T-helper 2 cell treated with Interferon-gamma antibody and Interleukin-4, amounts not matched to agents 5 μg/mL and 100 μg/mL, for 36 hours (primary cell): ENCODE measurements at regions not wholly inside any gene's neighbourhood (a gene's known extent, or its start where the extent isn't known, plus 50 kb on each side); places are given as distances from the start of the nearest gene placed in this dataset.

Experiments
- DNase-seq: peaks from one replicate; pipeline ENCODE4 v3.0.0; 2021; ENCODE audit warnings: low spot score
- H3K27ac Mint-ChIP-seq: one replicate; pipeline ENCODE4 v1.8.0; 2021; ENCODE audit warnings: mild to moderate bottlenecking, mixed read lengths
- H3K27me3 Mint-ChIP-seq: one replicate; pipeline ENCODE4 v1.8.0; 2021; ENCODE audit warnings: low read depth, mixed read lengths
- H3K36me3 Mint-ChIP-seq: one replicate; pipeline ENCODE4 v1.8.0; 2021; ENCODE audit warnings: low read depth, mixed read lengths
- H3K4me1 Mint-ChIP-seq: one replicate; pipeline ENCODE4 v1.8.0; 2021; ENCODE audit warnings: low read depth, mixed read lengths
- H3K4me3 Mint-ChIP-seq: one replicate; pipeline ENCODE4 v1.8.0; 2022; ENCODE audit warnings: mild to moderate bottlenecking, moderate library complexity, mixed read lengths
- H3K9me3 Mint-ChIP-seq: one replicate; pipeline ENCODE4 v1.8.0; 2021; ENCODE audit warnings: mixed read lengths

DNA sequence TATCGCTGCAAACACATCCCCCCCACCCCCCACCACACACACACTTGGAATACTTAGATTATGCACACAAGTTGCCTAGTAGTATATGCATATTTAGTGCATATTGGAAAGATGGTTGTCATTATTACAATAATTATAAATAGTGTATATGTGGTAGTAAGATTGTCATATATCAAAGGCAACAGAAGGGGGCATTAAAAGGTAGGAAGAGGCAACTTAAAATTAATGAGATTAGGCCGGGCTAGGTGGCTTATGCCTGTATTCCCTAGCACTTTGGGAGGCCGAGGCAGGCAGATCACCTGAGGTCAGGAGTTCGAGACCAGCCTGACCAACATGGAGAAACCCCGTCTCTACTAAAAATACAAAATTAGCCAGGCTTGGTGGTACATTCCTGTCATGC lies 52.1 kb downstream of the GSC start:
- Mint-ChIP-seq H3K4me1 (peaks cover 2% of the 10 kb centered on the region), H3K9me3 (no peaks in the 10 kb centered on the region)

DNA sequence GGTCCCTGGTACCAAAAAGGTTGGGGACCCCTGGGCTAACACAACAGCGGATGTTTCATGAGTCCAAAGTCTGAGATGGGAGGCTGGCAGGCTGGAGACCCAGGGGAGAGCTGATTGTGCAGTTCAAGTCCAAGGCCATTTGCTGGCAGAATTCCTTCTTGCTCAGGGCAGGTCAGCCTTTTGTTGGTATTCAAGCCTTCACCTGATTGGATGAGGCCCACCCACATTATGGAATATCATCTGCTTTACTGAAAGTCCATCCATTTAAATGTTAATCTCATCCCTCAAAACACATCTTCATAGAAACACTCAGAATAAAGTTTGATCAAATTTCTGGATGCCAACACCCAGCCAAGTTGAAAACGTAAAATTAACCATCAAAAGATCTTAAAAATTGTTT lies 52.9 kb downstream of the GSC start:
- Mint-ChIP-seq H3K4me3 (no peak overlapping the region), H3K9me3 (no peaks in the 10 kb centered on the region), H3K27ac (no peak overlapping the region), H3K36me3 (no peaks in the 10 kb centered on the region), H3K4me1 (no peaks in the 10 kb centered on the region), H3K27me3 (peaks cover 3% of the 10 kb centered on the region)
- no peak for DNase-seq

More for the DNA sequence above, 52.1 kb downstream of the GSC start:
- DNase-seq: no peak
- Mint-ChIP-seq H3K27ac (no peak overlapping the region), H3K27me3 (peaks cover 2% of the 10 kb centered on the region), H3K36me3 (no peaks in the 10 kb centered on the region), H3K4me3 (no peak overlapping the region)

DNA sequence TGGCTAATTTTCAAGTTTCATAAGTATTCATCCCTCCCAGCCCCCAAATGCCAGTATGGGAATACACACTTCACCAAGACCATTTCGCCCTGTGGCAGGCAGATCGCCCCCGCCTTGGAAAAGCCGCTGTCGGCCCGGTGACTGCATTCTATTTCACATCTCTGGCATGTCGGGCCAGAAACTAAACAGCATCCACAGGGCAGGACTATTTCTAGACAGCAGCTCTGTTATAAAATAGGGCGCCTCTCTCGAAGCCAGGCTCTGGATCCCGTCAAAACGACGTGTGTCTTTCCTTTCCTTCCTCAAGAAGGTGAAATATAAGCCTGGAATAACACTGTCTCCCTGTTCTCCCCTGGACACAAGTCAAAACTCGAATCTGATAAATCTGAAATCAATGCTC lies 56.8 kb downstream of the GSC start:
- DNase-seq: no peak
- H3K36me3 Mint-ChIP-seq: no peaks in the 10 kb centered on the region
- no peak overlapping the region for H3K4me3 Mint-ChIP-seq
- H3K27me3 Mint-ChIP-seq: peaks cover 3% of the 10 kb centered on the region
- H3K9me3 Mint-ChIP-seq: no peaks in the 10 kb centered on the region
- H3K4me1 Mint-ChIP-seq: no peaks in the 10 kb centered on the region
- H3K27ac Mint-ChIP-seq: no peak overlapping the region

DNA sequence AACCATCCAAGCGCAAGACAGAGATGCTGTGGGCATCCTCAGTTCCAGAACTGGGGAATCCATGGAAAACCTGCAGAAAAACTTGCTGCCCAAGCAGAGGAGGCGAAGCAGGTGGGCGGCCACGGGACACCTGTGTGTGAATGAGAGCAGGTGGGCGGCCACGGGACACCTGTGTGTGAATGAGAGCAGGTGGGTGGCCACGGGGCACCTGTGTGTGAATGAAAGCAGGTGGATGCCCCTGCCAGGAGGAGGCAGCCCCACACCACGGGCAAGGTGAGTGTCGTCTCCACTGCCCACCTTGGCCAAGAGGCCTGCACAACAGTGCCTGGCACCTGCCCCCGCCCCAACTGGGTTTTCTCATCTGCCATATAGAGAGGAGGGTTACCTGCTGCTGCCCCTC lies 59.2 kb downstream of the GSC start:
- no peak overlapping the region for H3K27ac Mint-ChIP-seq
- H3K27me3 Mint-ChIP-seq: peaks cover 3% of the 10 kb centered on the region
- no peaks in the 10 kb centered on the region for H3K4me1 Mint-ChIP-seq
- H3K9me3 Mint-ChIP-seq: no peaks in the 10 kb centered on the region
- no peaks in the 10 kb centered on the region for H3K36me3 Mint-ChIP-seq
- no peak for DNase-seq
- no peak overlapping the region for H3K4me3 Mint-ChIP-seq

DNA sequence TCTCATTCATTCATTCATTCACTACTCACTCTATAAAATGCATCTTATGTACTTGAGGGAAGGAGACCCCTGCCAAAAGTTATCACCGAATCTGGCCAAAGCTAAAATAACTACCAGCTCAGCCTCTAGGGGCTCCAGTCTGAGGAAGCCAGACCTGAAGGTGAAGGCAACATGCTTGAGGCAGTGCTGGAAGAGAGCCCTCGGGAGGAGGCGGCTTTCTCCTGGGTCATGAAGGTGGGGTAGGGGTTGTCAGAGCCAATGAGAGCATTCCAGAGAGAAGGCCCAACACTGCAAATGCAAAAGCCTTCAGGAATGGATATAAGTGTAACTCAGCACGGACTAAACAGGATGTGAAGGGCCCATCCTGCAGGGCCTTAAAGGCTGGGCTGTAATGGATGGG lies 62.4 kb downstream of the GSC start:
- DNase-seq: no peak
- Mint-ChIP-seq H3K36me3 (no peaks in the 10 kb centered on the region), H3K9me3 (no peaks in the 10 kb centered on the region), H3K4me1 (no peaks in the 10 kb centered on the region), H3K27me3 (peaks cover 3% of the 10 kb centered on the region), H3K27ac (no peak overlapping the region), H3K4me3 (no peak overlapping the region)

DNA sequence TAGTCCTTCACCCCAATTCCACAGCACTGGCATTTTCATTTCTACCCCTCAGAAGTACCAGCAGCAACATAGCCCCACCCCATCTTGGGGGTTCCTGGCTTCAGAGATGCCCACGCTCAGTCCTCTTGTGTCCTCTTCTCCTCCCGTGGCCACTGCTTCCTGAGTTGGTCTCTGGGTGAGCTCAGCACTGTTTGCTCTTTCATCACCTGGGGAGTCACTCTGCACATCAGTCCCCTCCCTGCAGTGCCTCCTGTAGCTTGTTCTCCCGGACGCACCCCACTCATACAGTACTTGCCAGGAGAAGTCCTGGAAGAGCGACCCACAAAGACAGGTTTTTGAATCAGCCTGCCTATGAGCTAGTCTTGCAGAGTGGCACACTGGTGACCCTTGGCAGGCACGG lies 63.8 kb downstream of the GSC start:
- no peak overlapping the region for H3K27ac Mint-ChIP-seq
- no peaks in the 10 kb centered on the region for H3K36me3 Mint-ChIP-seq
- no peak for DNase-seq
- no peak overlapping the region for H3K4me3 Mint-ChIP-seq
- H3K27me3 Mint-ChIP-seq: no peaks in the 10 kb centered on the region
- H3K9me3 Mint-ChIP-seq: no peaks in the 10 kb centered on the region
- no peaks in the 10 kb centered on the region for H3K4me1 Mint-ChIP-seq

DNA sequence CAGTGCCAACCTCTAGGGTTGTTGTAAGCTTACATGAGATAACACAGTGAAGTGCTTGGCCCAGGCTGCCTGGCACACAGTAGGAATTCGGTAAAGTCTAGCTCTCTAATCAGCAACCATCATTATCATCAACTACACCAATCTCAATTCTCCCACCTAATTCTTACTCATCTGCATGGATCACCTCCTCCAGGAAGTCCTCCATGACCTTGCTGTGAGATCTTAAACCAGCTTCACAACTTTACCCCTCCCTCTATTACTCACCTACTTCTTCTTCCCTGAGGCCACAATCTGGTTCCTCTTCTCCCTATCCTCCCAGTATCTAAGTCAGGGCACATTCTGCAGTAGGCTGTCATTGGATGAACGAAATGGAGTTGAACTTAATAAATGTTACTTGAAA lies 67.3 kb downstream of the GSC start:
- H3K27me3 Mint-ChIP-seq: no peaks in the 10 kb centered on the region
- H3K9me3 Mint-ChIP-seq: no peaks in the 10 kb centered on the region
- no peak for DNase-seq
- no peak overlapping the region for H3K4me3 Mint-ChIP-seq
- H3K27ac Mint-ChIP-seq: no peak overlapping the region
- no peaks in the 10 kb centered on the region for H3K4me1 Mint-ChIP-seq
- no peaks in the 10 kb centered on the region for H3K36me3 Mint-ChIP-seq

DNA sequence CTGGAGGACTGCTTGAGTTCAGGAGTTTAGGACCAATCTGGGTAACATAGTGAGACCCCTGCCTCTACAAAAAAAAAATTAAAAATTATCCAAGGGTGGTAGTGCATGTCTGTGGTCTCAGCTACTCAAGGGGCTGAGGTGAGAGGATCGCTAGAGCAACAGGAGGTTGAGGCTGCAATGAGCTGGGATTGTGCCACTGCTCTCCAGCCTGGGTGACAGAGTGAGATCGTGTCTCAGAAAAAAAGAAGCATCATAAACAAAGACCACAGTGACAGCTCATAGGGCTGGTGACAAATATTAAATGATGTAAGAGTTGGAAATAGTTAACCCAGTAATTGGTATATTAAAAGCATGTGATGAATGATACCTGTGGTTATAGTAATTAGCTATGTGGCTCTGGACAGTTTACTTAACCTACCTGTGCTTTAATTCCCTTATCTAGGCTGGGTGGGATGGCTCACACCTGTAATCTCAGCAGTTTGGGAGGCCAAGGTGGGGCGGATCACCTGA lies 68.0 kb downstream of the GSC start:
- no peaks in the 10 kb centered on the region for H3K36me3 Mint-ChIP-seq
- no peak overlapping the region for H3K27ac Mint-ChIP-seq
- H3K4me1 Mint-ChIP-seq: no peaks in the 10 kb centered on the region
- no peak for DNase-seq
- H3K27me3 Mint-ChIP-seq: no peaks in the 10 kb centered on the region
- no peak overlapping the region for H3K4me3 Mint-ChIP-seq
- no peaks in the 10 kb centered on the region for H3K9me3 Mint-ChIP-seq

DNA sequence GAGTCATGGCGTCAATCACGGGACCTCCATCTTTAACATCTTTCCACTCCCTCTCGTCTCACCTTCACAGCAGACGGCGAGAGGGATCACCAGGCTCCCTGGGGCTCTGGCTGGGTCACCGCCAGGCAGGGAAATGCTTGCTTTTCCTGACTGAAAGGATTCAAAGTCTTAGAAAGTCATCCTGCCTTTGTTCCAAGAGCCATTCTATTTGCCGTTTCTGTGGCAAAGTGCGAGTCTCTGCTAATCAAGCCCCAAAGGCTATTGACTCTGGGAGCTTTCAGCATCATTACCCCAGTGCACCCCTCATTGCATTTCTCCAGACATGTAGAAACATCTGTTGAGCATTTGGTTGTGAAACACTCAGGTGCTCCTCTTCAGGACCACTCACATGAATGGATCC lies 69.6 kb downstream of the GSC start:
- H3K27ac Mint-ChIP-seq: no peak overlapping the region
- H3K9me3 Mint-ChIP-seq: no peaks in the 10 kb centered on the region
- H3K4me1 Mint-ChIP-seq: no peaks in the 10 kb centered on the region
- no peak overlapping the region for H3K4me3 Mint-ChIP-seq
- no peaks in the 10 kb centered on the region for H3K36me3 Mint-ChIP-seq
- H3K27me3 Mint-ChIP-seq: no peaks in the 10 kb centered on the region
- DNase-seq: no peak

DNA sequence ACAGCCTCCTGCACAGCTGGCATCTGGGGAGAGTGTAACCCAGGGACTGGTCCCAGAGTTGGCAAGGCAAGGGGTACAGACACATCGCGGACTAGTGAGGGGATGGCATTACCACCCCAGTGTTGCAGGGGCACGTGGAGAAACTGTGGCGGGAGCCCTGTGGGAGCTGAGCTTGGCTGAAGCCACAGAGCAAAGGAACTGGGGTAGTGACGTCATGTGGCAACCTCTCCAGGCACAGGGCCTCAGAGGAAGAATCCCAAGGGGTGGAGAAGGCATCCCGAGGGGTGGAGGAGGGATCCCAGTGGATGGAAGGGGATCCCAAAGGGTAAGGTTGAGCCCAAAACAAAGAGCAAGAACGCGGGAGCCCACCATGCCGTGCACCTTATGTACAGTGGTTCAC lies 70.1 kb downstream of the GSC start:
- H3K9me3 Mint-ChIP-seq: no peaks in the 10 kb centered on the region
- no peak overlapping the region for H3K27ac Mint-ChIP-seq
- no peaks in the 10 kb centered on the region for H3K4me1 Mint-ChIP-seq
- no peak for DNase-seq
- H3K4me3 Mint-ChIP-seq: no peak overlapping the region
- H3K27me3 Mint-ChIP-seq: no peaks in the 10 kb centered on the region
- no peaks in the 10 kb centered on the region for H3K36me3 Mint-ChIP-seq

DNA sequence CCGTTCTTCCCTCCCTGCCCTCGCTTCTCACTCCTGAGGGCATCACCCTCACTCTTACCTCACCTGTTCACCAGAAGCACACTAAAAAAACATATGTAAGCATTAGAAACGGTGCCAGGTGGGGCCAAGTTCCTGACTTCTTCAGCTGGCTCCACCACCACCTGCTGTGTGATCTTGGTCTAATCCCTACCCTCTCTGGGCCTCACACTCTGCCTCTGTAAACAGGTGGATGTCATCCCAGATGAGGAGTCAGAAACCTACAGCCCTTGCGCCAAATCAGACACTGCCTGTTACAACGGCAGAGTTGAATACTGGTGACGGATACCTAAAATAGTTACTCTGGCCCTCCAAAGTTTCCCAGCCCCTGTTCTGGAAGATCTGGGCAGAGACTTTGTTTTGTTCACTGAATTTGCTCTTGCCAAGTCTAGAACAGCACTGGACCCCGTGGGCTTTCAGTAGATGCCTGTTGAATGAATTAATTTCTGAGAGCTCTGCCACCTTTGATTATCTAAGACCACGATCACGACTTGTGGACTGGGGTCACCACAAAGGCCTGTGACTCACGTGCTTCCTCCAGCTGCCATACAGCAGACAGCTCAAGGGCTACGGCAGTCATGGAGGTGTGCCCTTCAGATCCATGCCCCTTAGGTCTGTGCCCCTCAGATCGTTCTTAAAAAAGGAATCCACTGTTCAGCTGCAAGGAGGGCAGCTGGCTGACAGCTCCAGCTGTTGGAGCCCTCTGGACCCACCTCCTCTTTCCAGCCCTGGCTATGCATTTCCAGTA lies 71.9 kb downstream of the GSC start:
- Mint-ChIP-seq H3K4me3 (no peak overlapping the region), H3K9me3 (no peaks in the 10 kb centered on the region)

DNA sequence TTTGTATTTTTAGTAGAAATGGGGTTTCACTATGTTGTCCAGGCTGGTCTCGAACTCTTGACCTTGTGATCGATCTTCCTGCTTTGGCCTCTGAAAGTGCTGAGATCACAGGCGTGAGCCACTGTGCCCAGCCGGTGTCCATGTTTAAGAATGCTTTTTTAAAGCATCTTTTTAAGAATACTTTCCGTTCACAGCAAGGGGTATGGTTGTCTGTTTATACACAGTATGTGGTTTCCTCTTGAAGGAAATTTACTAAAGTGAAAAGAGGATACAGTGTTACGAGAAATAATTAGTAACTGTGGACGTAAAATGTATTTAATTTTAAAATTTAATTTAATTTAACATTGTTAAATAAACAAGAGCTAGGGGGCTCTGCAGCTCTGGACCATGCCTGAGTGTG lies 73.4 kb downstream of the GSC start:
- Mint-ChIP-seq H3K4me1 (no peaks in the 10 kb centered on the region), H3K9me3 (no peaks in the 10 kb centered on the region), H3K27me3 (peaks cover 2% of the 10 kb centered on the region), H3K27ac (no peak overlapping the region), H3K36me3 (no peaks in the 10 kb centered on the region), H3K4me3 (no peak overlapping the region)
- DNase-seq: no peak

More for the DNA sequence above, 71.9 kb downstream of the GSC start:
- H3K27me3 Mint-ChIP-seq: no peaks in the 10 kb centered on the region
- no peak for DNase-seq
- no peaks in the 10 kb centered on the region for H3K36me3 Mint-ChIP-seq
- H3K4me1 Mint-ChIP-seq: no peaks in the 10 kb centered on the region
- no peak overlapping the region for H3K27ac Mint-ChIP-seq

DNA sequence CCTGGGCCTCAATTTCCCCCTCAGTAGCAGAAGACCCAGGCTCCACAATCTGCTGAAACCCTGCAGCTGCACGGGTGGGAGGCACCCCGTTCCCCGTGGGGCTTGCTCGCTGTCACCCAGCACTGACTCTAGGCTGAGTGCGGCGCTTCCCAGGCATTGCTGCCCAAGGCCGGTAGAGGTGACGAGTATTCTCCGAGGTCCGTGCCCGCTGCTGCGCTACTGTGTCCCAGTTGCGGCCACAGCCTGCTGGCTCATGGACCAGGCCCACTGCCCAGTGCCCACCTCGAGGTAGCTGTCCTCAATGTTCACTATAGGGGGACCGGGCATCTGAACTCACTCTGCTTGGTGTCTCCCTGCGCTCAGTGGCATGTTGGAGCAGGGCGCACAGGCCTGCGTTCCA lies 74.7 kb downstream of the GSC start:
- Mint-ChIP-seq H3K4me1 (no peaks in the 10 kb centered on the region), H3K27me3 (peaks cover 4% of the 10 kb centered on the region), H3K4me3 (no peak overlapping the region), H3K36me3 (no peaks in the 10 kb centered on the region), H3K9me3 (no peaks in the 10 kb centered on the region), H3K27ac (no peak overlapping the region)
- DNase-seq: no peak

DNA sequence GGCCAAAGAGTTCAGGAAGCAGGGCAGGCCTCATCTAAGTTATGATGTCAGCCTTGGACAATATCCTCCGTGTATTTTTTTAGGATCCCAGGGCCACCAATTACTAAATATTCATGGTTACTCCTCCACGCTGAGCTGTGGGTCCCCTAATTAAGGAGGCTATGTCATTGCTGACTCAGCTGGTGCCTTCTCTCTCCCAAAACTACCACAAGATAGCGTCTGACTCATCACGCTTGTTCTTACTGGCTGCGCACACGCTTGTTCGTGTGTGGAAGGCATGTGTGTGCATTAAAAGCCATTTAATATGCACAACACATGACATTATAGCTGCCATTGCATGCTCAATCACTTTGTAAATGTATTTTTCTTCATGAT lies 78.3 kb downstream of the GSC start:
- no peaks in the 10 kb centered on the region for H3K36me3 Mint-ChIP-seq
- no peaks in the 10 kb centered on the region for H3K9me3 Mint-ChIP-seq
- DNase-seq: no peak
- H3K4me1 Mint-ChIP-seq: peaks cover 3% of the 10 kb centered on the region
- no peak overlapping the region for H3K4me3 Mint-ChIP-seq
- peaks cover 11% of the 10 kb centered on the region for H3K27me3 Mint-ChIP-seq
- H3K27ac Mint-ChIP-seq: no peak overlapping the region
